Thoracic aorta (tissue), 2 donors: ENCODE measurements at regions not wholly inside any gene's neighbourhood (a gene's known extent, or its start where the extent isn't known, plus 50 kb on each side); places are given as distances from the start of the nearest gene placed in this dataset.
"Not testable (repeated sequence)": the region's sequence is repeated elsewhere in the genome, so short reads cannot be mapped to it uniquely, and the experiment has no call there.

Experiments
- ATAC-seq: fragments of 150-250 bp; one replicate; pipeline ENCODE4 v1.8.0; 2017; ENCODE audit warnings: low read depth; ENCODE audit not compliant: insufficient number of reproducible peaks, low FRiP score
- DNase-seq: peaks from one replicate; pipeline ENCODE4 v3.0.0-alpha.2; 2020; ENCODE audit warnings: low spot score
- H3K27ac ChIP-seq, 2 donors: fragments of 200-600 bp; sonication (generic); 1 replicate in 1 of 2; 2 replicates in 1 of 2; pipeline ENCODE4 v1.5.1; 2016; ENCODE audit warnings: mild to moderate bottlenecking in 2 of 2, moderate library complexity in 2 of 2
- H3K27me3 ChIP-seq: fragments of 200-600 bp; sonication (generic); replicated peaks from 2 replicates; pipeline ENCODE4 v1.6.0; 2016; ENCODE audit warnings: mild to moderate bottlenecking; ENCODE audit not compliant: insufficient read depth
- H3K36me3 ChIP-seq: fragments of 200-600 bp; sonication (generic); one replicate; pipeline ENCODE4 v1.5.1; 2016
- H3K4me1 ChIP-seq, 2 donors: fragments of 200-600 bp; sonication (generic); 1 replicate in 1 of 2; 2 replicates in 1 of 2; pipeline versions ENCODE4 v1.5.1 to v1.6.0; 2016; ENCODE audit warnings: low read depth in 2 of 2, mild to moderate bottlenecking in 1 of 2; ENCODE audit not compliant: control insufficient read depth in 1 of 2
- H3K4me3 ChIP-seq: fragments of 200-600 bp; sonication (generic); 2 replicates; pipeline ENCODE4 v1.5.1; 2016; ENCODE audit warnings: mild to moderate bottlenecking
- H3K9me3 ChIP-seq: fragments of 200-600 bp; sonication (generic); 2 replicates; pipeline ENCODE4 v1.5.1; 2016
- TF ChIP-seq, protein P1 (sequence below): fragments of 200-600 bp; sonication (generic); IDR thresholded peaks from one replicate; pipeline ENCODE4 v1.5.1; 2019; ENCODE audit warnings: antibody characterized with exemption

DNA sequence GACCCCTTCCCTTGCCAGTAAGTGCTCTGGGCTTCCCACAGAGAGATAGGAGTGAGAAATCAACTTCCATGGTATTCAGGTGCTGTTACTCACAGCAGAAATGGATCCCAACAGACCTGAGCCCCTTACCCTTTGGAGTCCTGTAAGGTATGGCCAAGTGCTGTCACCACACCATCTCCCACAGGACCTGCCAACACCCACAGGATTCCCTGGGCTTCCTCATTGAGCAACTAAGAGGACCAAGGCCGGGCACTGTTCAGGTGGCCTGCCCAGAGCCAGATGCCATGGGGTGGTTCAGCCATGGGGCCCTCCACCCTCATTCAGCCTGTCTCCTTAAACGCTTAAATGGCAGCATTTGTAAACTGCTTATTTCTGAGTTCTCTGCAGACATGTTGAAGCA lies 166.2 kb downstream of the TRIM43 start:
- Histone ChIP-seq H3K27me3 (no peaks in the 10 kb centered on the region), H3K9me3 (no peaks in the 10 kb centered on the region), H3K4me1 (no peaks in the 10 kb centered on the region), H3K36me3 (no peaks in the 10 kb centered on the region), H3K4me3 (no peak overlapping the region), H3K27ac (no peak overlapping the region)
- TF ChIP-seq, protein P1, sequence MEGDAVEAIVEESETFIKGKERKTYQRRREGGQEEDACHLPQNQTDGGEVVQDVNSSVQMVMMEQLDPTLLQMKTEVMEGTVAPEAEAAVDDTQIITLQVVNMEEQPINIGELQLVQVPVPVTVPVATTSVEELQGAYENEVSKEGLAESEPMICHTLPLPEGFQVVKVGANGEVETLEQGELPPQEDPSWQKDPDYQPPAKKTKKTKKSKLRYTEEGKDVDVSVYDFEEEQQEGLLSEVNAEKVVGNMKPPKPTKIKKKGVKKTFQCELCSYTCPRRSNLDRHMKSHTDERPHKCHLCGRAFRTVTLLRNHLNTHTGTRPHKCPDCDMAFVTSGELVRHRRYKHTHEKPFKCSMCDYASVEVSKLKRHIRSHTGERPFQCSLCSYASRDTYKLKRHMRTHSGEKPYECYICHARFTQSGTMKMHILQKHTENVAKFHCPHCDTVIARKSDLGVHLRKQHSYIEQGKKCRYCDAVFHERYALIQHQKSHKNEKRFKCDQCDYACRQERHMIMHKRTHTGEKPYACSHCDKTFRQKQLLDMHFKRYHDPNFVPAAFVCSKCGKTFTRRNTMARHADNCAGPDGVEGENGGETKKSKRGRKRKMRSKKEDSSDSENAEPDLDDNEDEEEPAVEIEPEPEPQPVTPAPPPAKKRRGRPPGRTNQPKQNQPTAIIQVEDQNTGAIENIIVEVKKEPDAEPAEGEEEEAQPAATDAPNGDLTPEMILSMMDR, result no peak
- DNase-seq, result no peak
- ATAC-seq, result no peak

DNA sequence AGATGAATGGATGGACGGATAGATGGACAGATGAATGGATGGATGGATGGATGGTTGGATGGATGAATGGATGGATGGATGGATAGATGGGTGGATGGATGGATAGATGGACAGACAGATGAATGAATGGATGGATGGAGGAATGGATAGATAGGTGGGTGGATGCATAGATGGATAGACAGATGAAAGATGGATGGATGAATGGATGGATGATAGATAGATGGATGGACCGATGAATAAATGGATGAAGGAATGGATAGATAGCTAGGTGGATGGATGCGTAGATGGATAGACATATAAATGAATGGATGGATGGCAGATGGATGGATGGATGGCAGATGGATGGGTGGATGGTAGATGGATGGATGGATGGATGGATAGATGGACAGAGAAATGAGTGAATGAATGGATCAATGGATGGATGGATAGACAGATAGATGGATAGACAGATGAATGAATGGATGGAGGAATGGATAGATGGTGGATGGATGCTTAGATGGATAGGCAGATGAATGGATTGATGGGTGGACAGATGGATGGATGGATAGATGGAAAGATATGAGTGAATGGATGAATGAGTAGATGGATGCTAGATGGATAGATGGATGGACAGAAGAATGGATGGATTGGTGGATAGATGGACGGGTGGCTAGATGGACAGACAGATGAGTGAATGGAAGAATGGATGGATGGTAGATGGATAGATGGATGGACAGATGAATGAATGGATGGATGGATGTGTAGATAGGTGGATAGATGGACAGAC lies 167.9 kb downstream of the TRIM43 start:
- TF ChIP-seq, protein P1, result no peak
- H3K4me3 ChIP-seq, result no peak overlapping the region
- H3K36me3 ChIP-seq, result no peaks in the 10 kb centered on the region
- no peak for ATAC-seq
- no peak for DNase-seq
- H3K9me3 ChIP-seq, result no peaks in the 10 kb centered on the region
- no peaks in the 10 kb centered on the region for H3K4me1 ChIP-seq
- H3K27ac ChIP-seq, result no peak overlapping the region
- H3K27me3 ChIP-seq, result no peaks in the 10 kb centered on the region

DNA sequence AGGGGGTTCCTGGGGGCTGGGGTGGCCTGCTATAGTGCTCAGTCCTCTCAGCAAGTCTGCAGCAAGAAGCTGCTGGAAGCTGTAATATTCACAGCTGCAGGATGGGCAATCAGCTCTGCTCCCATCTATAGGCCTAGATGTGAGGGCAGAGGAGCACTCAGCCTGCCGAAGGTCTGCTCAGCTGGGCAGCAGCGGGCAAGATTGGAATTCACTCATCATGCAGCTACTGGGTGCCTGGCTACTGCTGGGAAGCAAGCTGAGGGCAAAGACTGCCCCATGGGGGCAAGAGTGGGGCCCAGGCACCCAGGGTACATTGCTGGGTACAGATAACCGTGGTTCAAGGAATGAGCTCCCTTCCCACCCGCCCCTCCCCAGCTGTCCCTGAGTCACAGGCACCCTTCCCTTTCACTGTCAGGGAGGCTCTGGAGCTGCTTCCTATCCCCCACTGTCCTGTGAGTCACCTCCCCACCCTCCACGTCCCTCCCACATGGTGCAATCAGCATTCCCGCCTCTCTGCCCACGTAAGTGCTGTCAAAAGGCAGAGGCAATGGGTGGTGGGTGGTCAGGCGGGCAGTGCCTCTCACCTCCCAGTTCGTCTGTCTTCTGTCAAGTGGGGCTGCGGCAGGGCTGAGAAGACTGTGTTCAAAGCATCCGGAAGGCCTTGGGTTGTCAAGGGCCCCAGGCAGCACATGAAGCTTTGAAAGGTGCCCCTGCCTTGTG lies 169.2 kb downstream of the TRIM43 start:
- ATAC-seq, result no peak
- no peaks in the 10 kb centered on the region for H3K9me3 ChIP-seq
- TF ChIP-seq, protein P1, result no peak
- DNase-seq, result no peak
- H3K4me3 ChIP-seq, result no peak overlapping the region
- H3K27ac ChIP-seq, result no peak overlapping the region
- no peaks in the 10 kb centered on the region for H3K27me3 ChIP-seq
- no peaks in the 10 kb centered on the region for H3K36me3 ChIP-seq
- H3K4me1 ChIP-seq, result no peaks in the 10 kb centered on the region

DNA sequence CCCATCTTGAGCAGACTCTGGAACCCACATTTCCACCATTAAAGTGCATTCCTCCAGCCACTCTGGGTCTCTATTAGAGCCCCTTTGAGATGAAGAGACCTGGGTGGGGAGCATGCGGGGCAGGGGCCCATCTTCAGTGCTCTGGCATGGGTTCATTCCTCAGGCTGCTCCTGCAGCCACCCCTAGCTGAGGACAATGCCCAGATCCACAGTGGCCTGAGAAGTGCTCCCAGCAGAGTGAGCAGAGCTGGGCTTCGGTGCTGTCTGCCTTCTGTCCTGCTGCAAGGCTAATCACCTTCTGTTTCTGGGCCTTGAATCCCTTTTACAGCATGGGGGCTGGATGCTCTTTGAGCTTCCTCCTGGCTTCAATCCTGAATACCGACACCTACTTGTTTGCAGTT lies 169.8 kb downstream of the TRIM43 start:
- DNase-seq (no peak), ATAC-seq (no peak)
- H3K27ac ChIP-seq, result no peak overlapping the region

DNA sequence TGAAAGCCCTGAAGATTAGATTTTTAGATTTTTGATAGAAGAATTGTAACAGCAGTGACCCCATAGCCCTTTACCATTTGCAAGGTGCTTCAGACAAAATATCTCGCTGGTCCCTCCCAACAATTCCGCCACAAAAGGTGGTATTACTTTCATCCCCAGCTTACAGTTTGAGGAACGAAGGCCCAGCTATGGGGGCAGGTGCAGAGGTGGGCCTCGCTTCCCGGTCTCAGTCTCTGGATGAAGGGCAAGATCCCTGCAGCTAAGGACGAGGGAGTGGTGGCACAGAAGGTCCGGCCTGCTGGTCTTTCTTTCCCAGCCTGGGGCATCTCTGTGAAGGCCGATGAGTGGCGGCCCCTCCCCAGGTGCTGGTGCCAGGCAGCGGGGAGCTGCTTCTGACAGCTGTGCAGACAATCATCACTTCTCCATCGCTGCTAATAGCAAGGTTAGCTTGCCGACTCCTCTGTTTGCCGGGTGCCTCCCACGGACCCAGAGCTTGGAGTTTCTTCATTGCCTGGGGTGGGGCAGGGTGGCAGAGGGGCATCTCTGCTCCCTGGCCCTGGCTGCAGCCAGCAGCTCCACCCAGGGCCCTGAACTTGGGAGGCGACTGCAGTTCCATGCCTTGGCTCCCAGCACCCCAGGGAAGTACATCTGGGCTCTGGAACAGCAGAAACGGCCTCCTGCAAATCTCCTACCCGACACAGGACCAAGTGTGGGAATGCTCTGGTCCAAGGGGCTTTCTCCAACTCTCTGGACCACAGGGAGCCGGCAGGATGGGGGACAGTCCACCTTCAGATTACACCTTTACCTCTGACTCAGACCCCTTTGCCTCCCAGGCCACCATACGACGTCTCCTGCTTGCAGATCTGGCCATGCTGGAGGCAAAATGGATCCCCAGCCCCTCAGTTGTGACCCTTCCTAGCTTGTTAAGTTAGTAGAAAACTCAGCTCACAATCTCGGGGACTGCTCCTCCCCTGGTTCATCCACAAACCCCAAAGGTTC lies 170.5 kb downstream of the TRIM43 start:
- H3K4me1 ChIP-seq, H3K27me3 ChIP-seq, ATAC-seq, H3K9me3 ChIP-seq, H3K4me3 ChIP-seq, H3K36me3 ChIP-seq, H3K27ac ChIP-seq, DNase-seq: not testable (repeated sequence)

More for the DNA sequence above, 169.8 kb downstream of the TRIM43 start:
- no peak overlapping the region for H3K4me3 ChIP-seq
- no peaks in the 10 kb centered on the region for H3K4me1 ChIP-seq
- H3K9me3 ChIP-seq, result no peaks in the 10 kb centered on the region
- TF ChIP-seq, protein P1, result no peak
- H3K36me3 ChIP-seq, result no peaks in the 10 kb centered on the region
- H3K27me3 ChIP-seq, result no peaks in the 10 kb centered on the region

DNA sequence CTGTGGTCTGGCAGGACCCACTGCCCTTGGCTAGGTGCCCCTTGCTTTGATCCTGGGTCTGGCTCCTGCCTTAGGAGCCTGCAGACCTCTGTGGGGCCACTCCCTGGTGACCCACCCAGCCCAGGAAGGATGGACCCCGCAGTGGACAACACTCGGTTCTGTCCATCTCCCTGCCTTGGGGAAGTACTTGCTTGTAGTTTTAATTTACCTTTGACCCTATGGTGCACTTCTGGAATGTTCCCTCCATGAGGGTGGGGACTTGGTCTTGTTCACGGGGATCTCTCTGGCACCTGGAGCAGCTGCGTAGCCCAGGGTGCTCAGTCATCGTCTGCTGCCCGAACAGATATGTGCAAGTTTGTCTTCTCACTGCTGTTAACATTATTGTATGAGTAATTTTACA lies 171.3 kb downstream of the TRIM43 start:
- ATAC-seq, H3K4me1 ChIP-seq, H3K27me3 ChIP-seq, H3K36me3 ChIP-seq, DNase-seq, H3K4me3 ChIP-seq, H3K27ac ChIP-seq, H3K9me3 ChIP-seq: not testable (repeated sequence)

DNA sequence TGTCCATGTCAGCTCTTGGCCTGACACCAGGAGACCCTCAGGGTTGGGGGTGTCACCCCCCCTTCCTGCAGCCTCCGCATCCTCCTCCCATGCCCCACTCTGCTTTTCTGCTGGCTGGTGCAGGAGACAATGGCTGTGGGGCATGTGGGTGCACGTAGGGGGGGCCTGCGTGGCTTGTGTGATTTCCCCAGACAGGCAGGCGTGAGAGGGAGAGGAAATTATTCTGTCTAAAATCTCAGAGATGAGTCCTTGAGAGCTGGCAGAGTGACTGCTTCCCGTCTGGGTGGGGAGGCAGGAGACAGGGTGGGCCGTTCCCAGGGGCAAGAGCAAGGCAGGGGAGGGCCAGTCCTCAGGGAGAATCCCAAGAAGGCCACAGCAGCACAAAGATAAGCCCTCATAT lies 173.2 kb downstream of the TRIM43 start:
- not testable (repeated sequence) for ATAC-seq, H3K4me1 ChIP-seq, H3K27me3 ChIP-seq, H3K4me3 ChIP-seq, H3K9me3 ChIP-seq, DNase-seq, H3K27ac ChIP-seq, H3K36me3 ChIP-seq
